GM15510 (cell line): ENCODE measurements at regions not wholly inside any gene's neighbourhood (a gene's known extent, or its start where the extent isn't known, plus 50 kb on each side); places are given as distances from the start of the nearest gene placed in this dataset.

Experiments used
- POLR2A ChIP-seq: IDR thresholded peaks from 3 replicates; pipeline ENCODE4 v1.6.1; 2011; ENCODE audit warnings: borderline replicate concordance; ENCODE audit not compliant: insufficient read length; ENCODE audit errors: extremely low read depth

DNA sequence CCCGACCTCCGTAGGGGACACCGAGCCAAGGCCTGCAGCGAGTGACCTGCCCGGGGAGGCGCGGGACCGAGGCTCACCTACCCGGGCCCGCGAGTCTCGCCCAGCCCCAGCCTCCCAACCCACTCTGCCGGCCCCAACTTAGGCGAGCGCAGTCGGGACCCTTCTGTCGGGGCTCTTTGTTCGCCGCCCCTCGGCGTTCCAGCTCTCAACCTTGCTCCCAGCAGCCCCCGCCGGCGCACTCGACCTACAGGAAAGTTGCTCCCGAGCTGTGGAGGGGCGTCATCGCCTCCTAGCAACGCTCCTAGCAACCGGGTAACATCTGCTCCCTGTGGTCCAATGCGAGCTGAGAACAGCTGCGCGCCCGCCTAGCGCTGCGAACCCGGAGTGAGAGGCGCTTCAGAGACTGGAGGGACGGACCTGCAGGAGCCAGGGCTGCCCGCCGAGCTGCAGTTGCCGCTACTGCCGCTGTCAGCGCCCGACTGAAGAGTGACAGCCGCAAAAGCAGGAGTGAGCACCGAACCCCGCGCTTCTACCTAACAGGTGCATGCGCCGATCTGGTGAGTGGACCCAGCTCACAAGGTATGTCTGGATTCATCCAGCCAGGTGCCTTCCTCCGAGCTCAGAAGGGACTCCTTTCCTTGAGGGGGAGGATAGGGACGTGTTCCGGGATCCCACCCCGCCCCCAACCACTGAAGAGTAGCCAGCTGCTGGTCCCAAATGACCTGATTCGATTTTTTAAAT lies 355.0 kb downstream of the SNAPC1 start:
- TF ChIP-seq POLR2A = no peak

DNA sequence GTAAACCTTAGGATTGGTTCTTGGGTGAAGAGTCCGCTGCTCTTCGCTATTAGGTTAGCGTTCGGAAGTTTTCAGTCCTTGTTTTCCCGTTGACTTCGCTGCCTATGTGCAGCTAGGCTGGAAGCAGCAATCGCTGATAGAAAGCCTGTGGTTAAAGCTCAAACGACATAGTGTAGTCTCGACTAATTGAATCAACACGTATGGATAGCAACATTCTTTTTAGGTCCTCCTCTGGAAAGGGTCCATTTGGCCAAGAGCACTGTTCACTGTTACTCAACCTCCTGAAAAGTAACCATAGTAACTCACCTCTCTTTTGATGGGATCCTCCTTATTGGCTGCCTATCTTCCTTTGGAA lies 355.5 kb downstream of the SNAPC1 start:
- no peak for TF ChIP-seq POLR2A

DNA sequence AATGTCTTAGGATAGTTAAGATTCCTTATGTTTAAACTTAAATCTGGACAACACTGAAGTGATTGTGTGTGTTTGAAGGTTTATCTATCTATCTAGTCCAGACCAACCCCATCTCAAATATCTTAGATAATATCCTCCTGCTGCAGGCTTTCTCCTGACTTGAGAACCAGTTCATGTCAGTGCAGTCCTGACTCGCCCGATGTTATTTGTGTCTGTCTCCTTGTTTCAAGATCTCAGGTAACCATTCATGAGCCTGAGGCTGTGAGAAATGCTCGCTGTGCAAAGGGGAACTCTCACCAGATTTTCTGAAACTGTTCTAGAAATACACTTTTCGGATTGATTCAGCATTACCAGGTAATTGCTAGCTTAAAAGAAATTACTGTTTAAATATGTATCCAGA lies 356.2 kb downstream of the SNAPC1 start:
- TF ChIP-seq POLR2A = no peak

DNA sequence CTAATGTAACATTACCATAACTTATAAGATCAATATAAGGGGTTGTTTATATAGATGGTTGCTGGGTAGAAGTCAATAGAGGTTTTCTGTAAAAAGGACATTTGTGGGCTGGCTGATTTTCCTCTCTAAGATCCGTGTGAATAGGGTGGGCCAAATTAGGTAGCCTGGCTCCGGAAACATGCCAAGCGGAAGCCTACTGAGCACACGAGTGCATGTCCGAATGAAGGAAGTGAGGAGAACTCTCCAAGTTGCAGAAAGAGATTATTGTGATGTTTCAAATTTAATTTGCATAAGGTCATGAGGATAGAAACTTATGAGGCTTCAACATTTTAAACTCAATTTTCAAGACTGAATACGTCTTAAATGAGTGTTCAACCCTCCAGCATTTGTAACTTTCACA lies 356.7 kb downstream of the SNAPC1 start:
- TF ChIP-seq POLR2A = no peak

DNA sequence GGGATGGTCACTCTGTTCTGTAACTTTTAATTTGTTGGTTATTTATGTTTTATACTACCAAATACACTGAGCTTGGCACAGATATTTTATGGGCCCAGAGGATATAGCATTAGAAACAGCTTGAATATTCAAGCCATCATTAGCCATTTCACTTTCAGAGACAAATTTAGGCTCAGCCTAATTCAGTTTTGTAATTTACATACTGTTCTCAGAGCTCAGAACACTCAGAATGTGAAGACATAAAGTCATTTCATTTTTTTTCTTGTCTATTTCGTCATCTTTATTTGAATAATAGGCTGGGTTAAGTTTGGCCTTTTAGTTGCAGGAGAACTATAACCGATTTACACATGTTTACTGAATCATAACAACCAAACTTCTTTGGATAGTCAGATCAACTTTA lies 361.7 kb downstream of the SNAPC1 start:
- TF ChIP-seq POLR2A = no peak

DNA sequence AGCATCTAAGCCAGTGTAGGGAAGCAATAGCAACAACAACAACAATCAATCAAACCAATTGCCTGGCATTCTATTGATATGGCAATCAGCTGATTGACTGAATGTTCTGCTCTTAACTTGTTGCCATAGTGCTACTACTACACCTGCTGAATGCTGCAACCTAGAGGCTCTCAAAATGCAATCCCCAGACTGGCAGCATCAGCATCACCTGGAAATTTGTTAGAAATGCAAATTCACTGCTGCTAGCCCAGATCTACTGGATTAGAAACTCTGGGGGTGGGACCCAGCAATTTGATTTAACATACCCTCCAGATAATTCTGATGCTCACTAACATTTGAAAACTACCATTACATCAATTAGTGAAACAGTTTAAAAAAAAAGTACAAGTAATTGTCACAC lies 363.6 kb downstream of the SNAPC1 start:
- TF ChIP-seq POLR2A = no peak

DNA sequence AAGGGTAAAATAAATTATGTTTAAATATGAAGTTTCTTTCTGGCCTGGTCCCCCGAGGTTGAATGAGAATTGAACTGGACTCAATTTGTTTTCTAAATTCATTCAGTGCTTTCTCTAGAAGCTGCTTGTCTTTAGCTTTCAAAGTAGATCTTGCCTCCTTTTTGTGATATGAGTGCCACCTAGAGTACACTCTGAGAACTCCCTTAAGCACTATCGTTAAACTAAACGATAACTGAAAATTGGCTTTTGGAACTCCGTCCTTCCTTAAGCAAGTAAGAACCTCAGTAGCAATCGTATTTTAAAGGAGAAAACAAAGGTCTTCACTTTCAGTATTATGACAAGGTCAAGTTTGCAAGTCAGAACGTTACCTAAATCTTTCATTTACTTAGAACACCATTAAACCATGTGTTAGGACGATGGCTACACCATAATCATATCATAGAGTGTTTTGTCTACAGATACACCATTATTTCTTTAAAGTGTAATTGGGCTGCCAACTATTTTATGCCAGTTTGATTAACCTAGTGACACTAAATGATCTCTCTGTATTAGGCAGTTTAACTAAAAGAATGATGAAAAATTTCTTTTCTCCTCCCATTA lies 364.8 kb downstream of the SNAPC1 start:
- TF ChIP-seq POLR2A = no peak

DNA sequence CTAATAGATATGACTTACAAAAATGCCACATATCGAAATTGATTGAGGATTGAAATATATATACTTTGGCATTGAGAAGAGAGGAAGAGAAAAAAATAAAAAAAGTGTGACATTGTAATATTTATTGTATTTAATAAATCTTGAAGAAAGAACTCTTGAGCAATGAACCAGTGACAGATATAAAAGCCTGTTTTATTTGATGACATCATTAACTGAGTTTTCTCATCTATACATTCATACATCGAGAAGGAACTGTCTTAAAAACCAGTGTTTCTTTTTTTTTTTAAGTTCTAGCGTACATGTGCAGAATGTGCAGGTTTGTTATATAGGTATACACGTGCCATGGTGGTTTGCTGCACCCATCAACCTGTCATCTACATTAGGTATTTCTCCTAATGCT lies 368.2 kb downstream of the SNAPC1 start:
- no peak for TF ChIP-seq POLR2A

DNA sequence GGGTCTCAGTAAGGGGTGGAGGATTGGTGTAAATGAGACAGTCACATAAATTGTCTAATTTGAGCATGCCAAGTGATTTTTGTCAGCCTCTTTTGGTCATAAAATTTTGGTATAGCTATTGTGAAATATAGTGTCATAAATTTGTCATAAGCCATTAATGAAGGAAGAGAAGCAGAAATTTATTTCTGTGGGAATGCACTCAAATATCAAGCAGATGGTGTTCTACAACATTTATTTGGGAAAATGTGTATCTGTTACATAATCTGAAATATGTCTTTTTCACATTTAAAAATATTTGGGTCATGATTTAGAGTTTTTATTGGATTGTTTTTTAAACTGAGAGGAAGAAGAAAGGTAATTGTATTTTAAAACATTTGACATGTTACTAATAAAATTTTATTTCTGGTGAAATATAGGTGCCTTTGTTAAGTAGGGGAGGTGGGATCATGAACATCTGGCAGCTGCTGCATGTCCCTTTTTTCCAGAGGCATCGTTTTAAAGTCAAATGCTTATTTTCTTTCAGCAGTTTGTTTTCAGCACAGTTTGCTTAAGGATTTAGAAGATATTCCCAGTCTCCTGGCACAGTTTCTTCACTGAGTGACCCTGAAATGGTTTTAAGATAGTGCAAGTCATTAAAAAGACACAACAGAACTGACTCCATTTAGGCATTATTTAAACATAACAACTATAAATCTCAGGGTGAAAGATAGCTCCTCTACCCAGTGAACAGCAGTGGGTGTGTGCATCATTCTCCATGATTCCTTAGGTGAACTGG lies 371.7 kb downstream of the SNAPC1 start:
- TF ChIP-seq POLR2A = no peak

DNA sequence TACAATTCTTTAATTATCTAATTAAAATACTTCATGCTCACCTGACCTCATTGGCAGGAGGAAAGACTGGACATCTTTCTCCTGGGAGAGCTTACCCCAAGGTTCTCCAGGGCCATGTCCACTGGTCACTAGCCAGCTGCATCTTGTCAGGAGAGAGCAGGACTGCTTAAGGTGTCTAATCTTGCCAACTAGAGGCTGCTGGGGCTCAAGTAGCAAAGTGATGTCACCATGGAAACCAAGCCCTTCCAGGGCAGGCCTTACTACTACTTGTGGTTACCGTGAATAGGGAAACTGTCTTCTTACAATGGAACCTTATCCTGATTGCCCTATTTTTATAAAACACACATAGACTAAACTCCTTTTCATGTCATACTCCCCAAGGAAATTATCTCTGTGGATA lies 376.4 kb downstream of the SNAPC1 start:
- TF ChIP-seq POLR2A = no peak

DNA sequence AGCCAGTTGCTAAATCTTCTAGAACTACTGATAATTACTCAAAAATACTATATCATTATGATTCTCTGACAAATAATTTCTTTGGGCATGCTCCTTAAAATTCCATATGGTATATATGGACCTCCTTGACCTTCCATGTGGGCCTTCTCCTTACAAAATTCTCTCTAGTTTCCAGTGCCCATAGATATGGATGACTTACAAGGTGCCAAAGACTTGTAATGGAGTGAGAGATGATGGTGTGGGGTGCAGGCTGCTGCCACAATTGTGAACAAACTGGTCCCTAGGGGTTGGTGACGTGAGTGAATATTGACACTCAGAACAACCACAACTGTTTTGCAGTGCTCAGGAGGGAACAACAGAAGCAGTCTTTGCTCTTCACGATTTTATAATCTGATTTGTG lies 378.9 kb downstream of the SNAPC1 start:
- no peak for TF ChIP-seq POLR2A

DNA sequence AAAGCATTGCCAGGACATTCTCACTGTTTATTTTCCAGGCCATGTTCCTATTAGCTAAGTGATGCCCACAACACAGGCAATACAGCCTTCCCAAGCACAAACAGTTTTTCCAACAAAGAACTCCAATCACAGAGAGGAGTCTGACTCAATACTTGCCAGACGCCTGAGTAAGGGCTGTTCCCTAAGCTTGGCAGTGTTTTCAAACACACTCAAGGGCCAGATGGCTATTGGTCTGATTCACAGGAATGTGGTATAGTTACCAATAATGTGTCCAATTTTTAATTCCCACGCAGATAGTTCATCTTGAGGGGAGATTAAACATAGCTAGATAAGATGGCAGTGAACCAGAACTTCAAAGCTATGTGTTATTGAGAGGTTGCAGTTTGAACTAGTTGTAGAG lies 381.0 kb downstream of the SNAPC1 start:
- TF ChIP-seq POLR2A = no peak

DNA sequence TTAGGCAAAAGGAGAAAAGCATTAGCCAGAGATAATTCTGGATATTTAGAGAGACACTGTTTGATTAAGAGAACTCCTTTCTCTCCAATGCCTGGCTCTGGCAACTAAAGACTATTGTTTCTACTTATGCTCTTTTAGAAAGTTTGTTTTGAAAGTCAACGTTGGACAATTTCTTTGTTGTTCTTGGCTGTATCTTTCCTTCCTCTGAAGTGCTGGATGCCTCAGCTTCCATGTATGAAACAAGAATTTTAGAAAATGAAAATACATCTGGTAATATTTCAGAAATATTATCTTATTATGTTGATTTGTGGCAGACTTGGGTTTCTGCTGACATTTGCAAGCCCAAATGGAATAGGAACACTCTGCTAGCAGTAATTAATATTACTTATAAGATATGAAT lies 382.6 kb downstream of the SNAPC1 start:
- TF ChIP-seq POLR2A = no peak

DNA sequence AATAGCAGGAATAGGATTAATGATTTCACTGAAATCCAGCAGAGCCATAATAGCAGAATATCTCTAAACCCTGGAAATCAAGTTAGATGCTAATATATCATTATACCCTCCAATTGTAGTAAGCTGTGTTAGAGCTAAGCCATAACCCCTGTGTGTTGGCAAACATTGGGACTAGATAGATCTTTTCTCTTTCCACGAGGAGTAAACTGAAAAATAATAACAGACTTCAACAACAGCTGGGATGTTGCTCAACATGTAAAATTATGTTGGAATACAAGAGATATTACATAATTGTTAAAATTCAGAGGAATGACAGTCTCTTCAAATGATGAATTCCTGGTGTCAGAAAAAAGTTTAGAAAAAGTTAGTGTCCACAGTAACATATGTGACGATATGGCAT lies 383.8 kb downstream of the SNAPC1 start:
- no peak for TF ChIP-seq POLR2A

DNA sequence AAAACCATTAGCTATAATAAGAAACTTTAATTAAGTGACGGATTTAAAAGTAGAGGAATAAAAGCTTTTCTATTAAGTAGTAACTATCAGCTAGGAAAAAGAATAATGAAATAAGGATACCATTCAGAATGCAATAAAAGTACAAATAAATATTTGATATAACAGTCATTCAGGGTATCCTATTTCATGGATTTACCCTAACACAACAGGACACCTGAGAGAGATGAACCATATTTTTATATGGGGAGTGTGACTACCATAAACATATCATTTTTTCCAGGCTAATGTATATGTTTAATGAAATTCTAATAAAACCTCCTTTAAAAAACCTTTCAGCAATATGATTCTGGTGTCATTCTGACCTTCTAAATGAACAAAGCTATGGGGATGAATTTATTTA lies 393.8 kb downstream of the SNAPC1 start:
- no peak for TF ChIP-seq POLR2A

DNA sequence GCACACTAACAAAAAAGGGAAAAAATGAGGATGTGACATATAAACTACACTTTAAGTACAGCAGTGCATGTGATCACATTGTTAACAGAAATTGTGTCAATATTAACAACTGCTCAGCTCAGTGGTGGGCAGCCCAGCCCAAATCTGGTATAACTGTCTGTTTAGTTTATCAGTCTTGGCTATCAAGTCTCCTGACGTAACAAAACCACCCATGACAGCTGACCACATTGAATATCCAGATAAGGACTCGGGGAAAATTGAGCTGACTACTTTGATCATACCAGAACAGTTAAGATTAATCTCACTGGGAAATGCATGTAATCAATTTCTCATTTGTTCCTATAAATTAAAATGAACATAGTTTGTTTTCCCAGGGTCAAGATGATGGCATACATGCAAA lies 396.6 kb downstream of the SNAPC1 start:
- TF ChIP-seq POLR2A = no peak
